ENCODE measurements at regions not wholly inside any gene's neighbourhood (a gene's known extent, or its start where the extent isn't known, plus 50 kb on each side); places are given as distances from the start of the nearest gene placed in this dataset.

DNA sequence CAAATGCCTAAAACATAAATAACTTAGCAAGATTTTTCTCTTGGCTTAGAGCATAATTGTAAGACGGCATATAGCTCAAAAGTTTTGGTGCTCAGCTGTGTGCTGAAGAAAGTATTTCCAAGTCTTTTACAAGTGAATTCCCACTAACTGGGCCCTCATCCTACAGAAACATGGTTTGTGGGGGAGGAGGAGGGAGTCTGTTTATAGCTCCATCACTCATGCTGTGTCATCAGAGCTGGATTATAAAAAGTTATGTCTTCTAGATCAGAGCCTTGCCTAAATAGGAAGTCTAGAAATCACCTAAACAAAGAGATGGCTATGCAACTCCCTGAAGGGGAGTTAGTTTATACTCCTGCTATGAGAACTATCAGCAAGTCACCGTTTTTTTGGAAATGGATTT, 65.9 kb upstream of the OTOGL start:
- in situ Hi-C loops (cut with MboI; ENCODE audit: low sequenced_read_pairs, unreplicated experiment) = no loop called here
- DNase-seq (ENCODE audit: low spot score) = no peak
- TF ChIP-seq CTCF (IDR thresholded peaks at IDR 0.05; ENCODE audit: borderline replicate concordance, control extremely low read depth, extremely low read depth, insufficient read depth, missing control alignments) = no peak

GRCh38 chr12:80032946-80033345, 66.4 kb upstream of the OTOGL start:
- TF ChIP-seq CTCF (IDR thresholded peaks at IDR 0.05; ENCODE audit: borderline replicate concordance, control extremely low read depth, extremely low read depth, insufficient read depth, missing control alignments) = no peak
- DNase-seq (ENCODE audit: low spot score) = no peak
- in situ Hi-C loops (cut with MboI; ENCODE audit: low sequenced_read_pairs, unreplicated experiment) = no loop called here

DNA sequence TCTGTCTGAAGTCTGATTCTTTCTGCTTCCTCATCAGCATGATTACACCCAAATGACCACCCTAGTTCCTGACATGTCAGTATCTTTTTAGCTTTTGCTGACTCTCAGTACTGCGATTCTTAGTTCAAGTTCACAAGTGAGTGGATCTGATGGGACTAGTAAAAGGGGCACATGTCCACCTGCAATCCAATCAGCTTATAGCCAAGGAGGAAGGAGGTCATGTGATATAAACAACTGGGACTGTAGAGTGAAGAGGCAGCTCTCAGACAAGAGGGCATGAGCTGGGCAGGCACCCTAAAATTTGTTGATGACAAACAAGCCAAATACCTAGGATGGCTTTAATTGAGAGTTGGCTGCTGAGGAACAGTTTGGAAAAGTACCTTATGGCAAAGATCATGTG, 68.1 kb upstream of the OTOGL start:
- in situ Hi-C loops (cut with MboI; ENCODE audit: low sequenced_read_pairs, unreplicated experiment) = no loop called here
- no peak for TF ChIP-seq CTCF (IDR thresholded peaks at IDR 0.05; ENCODE audit: borderline replicate concordance, control extremely low read depth, extremely low read depth, insufficient read depth, missing control alignments)
- no peak for DNase-seq (ENCODE audit: low spot score)

- in situ Hi-C loops (cut with MboI; ENCODE audit: low sequenced_read_pairs, unreplicated experiment) = no loop called here
- no peak for DNase-seq (ENCODE audit: low spot score)
- no peak for TF ChIP-seq CTCF (IDR thresholded peaks at IDR 0.05; ENCODE audit: borderline replicate concordance, control extremely low read depth, extremely low read depth, insufficient read depth, missing control alignments)
Observed at GRCh38 chr12:80025638-80026037, 73.7 kb upstream of the OTOGL start.

GRCh38 chr12:80019691-80020090, 79.6 kb upstream of the OTOGL start:
- in situ Hi-C loops (cut with MboI; ENCODE audit: low sequenced_read_pairs, unreplicated experiment) = no loop called here
- no peak for TF ChIP-seq CTCF (IDR thresholded peaks at IDR 0.05; ENCODE audit: borderline replicate concordance, control extremely low read depth, extremely low read depth, insufficient read depth, missing control alignments)
- no peak for DNase-seq (ENCODE audit: low spot score)

DNA sequence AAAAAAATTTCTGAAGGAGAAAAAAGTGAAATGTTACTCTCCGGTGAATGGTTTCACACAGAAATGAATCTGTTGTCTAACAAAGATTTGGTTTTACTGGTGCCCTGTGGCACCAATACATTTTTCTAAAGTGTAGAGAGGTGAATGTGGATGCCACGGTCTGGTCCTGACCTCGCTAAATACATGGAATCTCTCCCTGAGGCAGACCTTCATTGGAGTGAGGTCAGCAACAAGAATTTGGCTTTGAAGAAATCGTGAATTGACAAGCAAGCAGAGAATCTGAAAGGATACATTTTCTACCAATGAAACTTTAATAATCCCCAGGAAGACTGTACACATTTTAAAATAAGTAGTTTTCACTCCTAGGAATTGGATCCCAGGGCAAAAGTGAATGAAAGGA, 81.2 kb upstream of the OTOGL start:
- in situ Hi-C loops (cut with MboI; ENCODE audit: low sequenced_read_pairs, unreplicated experiment) = no loop called here
- TF ChIP-seq CTCF (IDR thresholded peaks at IDR 0.05; ENCODE audit: borderline replicate concordance, control extremely low read depth, extremely low read depth, insufficient read depth, missing control alignments) = no peak
- no peak for DNase-seq (ENCODE audit: low spot score)
